SK-N-SH treated with all-trans-retinoic acid at 6 μM for 48 hours (cell line): ENCODE measurements at regions not wholly inside any gene's neighbourhood (a gene's known extent, or its start where the extent isn't known, plus 50 kb on each side); places are given as distances from the start of the nearest gene placed in this dataset.

Experiments used
- ATAC-seq: fragments of 200-7000 bp; cut with Tn5 transposase; 3 replicates; pipeline ENCODE4 v1.9.1; 2020; ENCODE audit warnings: mild to moderate bottlenecking, moderate library complexity
- ARNTL ChIP-seq: fragments of 450-650 bp; formaldehyde crosslinking; IDR thresholded peaks from 2 replicates; pipeline ENCODE4 v1.5.0; 2020; ENCODE audit warnings: low read depth, mild to moderate bottlenecking, moderate library complexity, borderline replicate concordance
- BACH2 ChIP-seq: fragments of 250-450 bp; sonication (Bioruptor Pico); IDR thresholded peaks from 2 replicates; pipeline ENCODE4 v1.9.0; 2021; ENCODE audit warnings: mild to moderate bottlenecking, borderline replicate concordance
- CSDC2 ChIP-seq: fragments of 250-450 bp; sonication (Bioruptor Pico); IDR thresholded peaks from 2 replicates; pipeline ENCODE4 v1.5.0; 2020; ENCODE audit warnings: mild to moderate bottlenecking, moderate library complexity
- ISL1 ChIP-seq: fragments of 250-450 bp; sonication (Bioruptor Pico); IDR thresholded peaks from 2 replicates; pipeline ENCODE4 v2.1.2; 2022; ENCODE audit warnings: mild to moderate bottlenecking, moderate library complexity
- PPARA ChIP-seq: fragments of 250-450 bp; sonication (Bioruptor Pico); IDR thresholded peaks from 2 replicates; pipeline ENCODE4 v1.5.0; 2020; ENCODE audit warnings: mild to moderate bottlenecking, borderline replicate concordance
- SNAI2 ChIP-seq: fragments of 250-450 bp; sonication (Bioruptor Pico); IDR thresholded peaks from 2 replicates; pipeline ENCODE4 v1.5.0; 2020; ENCODE audit warnings: mild to moderate bottlenecking, moderate library complexity
- TCF4 ChIP-seq: fragments of 250-450 bp; sonication (Bioruptor Pico); IDR thresholded peaks from 2 replicates; pipeline ENCODE4 v1.8.0; 2021; ENCODE audit warnings: mild to moderate bottlenecking, moderate library complexity, borderline replicate concordance
- TOX ChIP-seq: fragments of 250-450 bp; sonication (Bioruptor Pico); IDR thresholded peaks from 2 replicates; pipeline ENCODE4 v1.8.0; 2021; ENCODE audit warnings: mild to moderate bottlenecking, moderate library complexity, borderline replicate concordance
- ZC3H10 ChIP-seq: fragments of 250-450 bp; sonication (Bioruptor Pico); IDR thresholded peaks from 2 replicates; pipeline ENCODE4 v1.5.1; 2021; ENCODE audit warnings: mild to moderate bottlenecking, moderate library complexity
- ZNF565 ChIP-seq: fragments of 450-650 bp; formaldehyde crosslinking; conservative IDR thresholded peaks from 2 replicates; pipeline ENCODE4 v1.5.0; 2020; ENCODE audit warnings: low read depth, mild to moderate bottlenecking, moderate library complexity
- ZNF70 ChIP-seq: fragments of 450-650 bp; formaldehyde crosslinking; IDR thresholded peaks from 2 replicates; pipeline ENCODE4 v1.5.0; 2020; ENCODE audit warnings: mild to moderate bottlenecking, moderate library complexity
- ZNF8 ChIP-seq: fragments of 450-650 bp; formaldehyde crosslinking; IDR thresholded peaks from 2 replicates; pipeline ENCODE4 v1.5.0; 2020; ENCODE audit warnings: mild to moderate bottlenecking, moderate library complexity
- TF ChIP-seq, protein P1 (sequence below): fragments of 250-450 bp; sonication (Bioruptor Pico); IDR thresholded peaks from 2 replicates; pipeline ENCODE4 v1.5.0; 2020; ENCODE audit warnings: mild to moderate bottlenecking, moderate library complexity
- TF ChIP-seq, protein P2 (sequence below): fragments of 250-450 bp; sonication (Bioruptor Pico); IDR thresholded peaks from 2 replicates; pipeline ENCODE4 v1.8.0; 2020; ENCODE audit warnings: mild to moderate bottlenecking, moderate library complexity, borderline replicate concordance
- TF ChIP-seq, protein P3 (sequence below): fragments of 250-450 bp; sonication (Bioruptor Pico); IDR thresholded peaks from 2 replicates; pipeline ENCODE4 v1.8.0; 2021; ENCODE audit warnings: low read depth, mild to moderate bottlenecking, moderate library complexity, borderline replicate concordance
- TF ChIP-seq, protein P4 (sequence below): fragments of 250-450 bp; sonication (Bioruptor Pico); IDR thresholded peaks from 2 replicates; pipeline ENCODE4 v1.5.1; 2021; ENCODE audit warnings: mild to moderate bottlenecking, moderate library complexity

DNA sequence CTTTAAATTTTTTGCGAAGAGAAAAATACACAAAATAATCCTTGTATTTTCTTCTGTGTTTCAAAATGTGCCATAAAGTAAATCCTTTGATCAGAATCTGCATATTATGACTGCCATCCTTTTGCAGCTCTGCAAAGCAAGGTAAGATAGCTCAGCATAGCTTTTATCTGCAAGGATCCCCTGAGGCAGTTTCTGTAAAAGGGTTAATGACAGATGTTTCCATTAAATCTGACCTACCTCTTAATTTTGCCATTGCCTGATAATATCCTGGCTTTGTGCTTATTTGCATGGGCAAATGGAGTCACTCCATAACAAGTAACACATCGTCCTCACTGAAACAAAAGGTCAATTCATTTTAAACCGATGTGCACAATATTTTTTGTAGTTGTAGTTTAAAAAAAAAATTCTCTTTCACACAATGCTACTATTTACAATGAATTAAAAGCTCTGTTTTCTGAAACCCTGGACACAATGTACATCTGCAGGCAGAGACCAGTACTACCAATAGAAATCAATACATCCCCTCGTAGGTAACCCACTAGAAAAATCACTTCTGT is 108.5 kb upstream of the SOX5 start:
- TF ChIP-seq SNAI2, result no peak
- peak; percentile 47; the same call in 1 of the 2 replicates for TF ChIP-seq TCF4 (CRISPR knock-in tag)
- TF ChIP-seq, all 23 proteins: peak for 1
- no peak for ATAC-seq

DNA sequence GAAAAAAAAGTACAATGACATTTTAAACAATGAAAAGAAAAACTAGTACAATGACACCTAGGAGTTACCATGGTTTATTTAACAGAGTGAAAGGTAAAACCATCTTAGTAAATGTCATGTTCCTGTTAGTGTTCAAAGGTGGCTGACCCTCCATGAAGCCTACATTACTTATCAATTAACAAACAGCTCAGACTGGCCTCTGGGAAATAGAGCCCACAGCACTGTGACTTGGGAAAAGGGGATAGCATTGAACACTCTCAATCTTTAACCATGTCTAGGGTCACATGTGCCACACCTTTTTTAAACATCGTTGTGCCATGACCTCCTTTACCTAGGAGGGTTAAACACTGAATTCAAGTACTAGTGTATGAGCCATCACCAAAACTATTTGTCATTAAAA is 106.3 kb upstream of the SOX5 start:
- TF ChIP-seq, protein P1, sequence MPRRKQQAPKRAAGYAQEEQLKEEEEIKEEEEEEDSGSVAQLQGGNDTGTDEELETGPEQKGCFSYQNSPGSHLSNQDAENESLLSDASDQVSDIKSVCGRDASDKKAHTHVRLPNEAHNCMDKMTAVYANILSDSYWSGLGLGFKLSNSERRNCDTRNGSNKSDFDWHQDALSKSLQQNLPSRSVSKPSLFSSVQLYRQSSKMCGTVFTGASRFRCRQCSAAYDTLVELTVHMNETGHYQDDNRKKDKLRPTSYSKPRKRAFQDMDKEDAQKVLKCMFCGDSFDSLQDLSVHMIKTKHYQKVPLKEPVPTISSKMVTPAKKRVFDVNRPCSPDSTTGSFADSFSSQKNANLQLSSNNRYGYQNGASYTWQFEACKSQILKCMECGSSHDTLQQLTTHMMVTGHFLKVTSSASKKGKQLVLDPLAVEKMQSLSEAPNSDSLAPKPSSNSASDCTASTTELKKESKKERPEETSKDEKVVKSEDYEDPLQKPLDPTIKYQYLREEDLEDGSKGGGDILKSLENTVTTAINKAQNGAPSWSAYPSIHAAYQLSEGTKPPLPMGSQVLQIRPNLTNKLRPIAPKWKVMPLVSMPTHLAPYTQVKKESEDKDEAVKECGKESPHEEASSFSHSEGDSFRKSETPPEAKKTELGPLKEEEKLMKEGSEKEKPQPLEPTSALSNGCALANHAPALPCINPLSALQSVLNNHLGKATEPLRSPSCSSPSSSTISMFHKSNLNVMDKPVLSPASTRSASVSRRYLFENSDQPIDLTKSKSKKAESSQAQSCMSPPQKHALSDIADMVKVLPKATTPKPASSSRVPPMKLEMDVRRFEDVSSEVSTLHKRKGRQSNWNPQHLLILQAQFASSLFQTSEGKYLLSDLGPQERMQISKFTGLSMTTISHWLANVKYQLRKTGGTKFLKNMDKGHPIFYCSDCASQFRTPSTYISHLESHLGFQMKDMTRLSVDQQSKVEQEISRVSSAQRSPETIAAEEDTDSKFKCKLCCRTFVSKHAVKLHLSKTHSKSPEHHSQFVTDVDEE, result no peak
- TF ChIP-seq ZNF70, result no peak
- TF ChIP-seq, all 23 proteins: peak for 0
- no peak for ATAC-seq

DNA sequence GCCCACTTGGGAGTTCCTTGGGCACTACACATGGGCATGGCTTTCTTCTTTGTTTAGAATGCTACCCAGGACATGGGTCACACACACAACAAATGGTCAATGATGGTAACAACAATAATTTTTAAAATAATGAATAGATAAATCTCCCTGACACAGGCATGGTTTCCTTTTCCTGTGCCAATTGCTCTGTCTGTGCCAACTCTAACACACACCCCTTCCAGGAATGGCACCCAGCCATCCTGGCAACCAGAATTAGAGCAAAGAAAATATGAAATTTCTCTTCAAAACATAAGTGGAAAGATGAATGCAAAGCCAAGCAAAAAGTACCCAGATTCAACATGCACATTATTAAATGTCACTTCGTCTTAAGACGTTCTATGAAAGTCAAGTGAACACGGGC is 104.9 kb upstream of the SOX5 start:
- no peak for TF ChIP-seq SNAI2
- no peak for TF ChIP-seq ZNF8 (CRISPR knock-in tag)
- TF ChIP-seq, protein P2, sequence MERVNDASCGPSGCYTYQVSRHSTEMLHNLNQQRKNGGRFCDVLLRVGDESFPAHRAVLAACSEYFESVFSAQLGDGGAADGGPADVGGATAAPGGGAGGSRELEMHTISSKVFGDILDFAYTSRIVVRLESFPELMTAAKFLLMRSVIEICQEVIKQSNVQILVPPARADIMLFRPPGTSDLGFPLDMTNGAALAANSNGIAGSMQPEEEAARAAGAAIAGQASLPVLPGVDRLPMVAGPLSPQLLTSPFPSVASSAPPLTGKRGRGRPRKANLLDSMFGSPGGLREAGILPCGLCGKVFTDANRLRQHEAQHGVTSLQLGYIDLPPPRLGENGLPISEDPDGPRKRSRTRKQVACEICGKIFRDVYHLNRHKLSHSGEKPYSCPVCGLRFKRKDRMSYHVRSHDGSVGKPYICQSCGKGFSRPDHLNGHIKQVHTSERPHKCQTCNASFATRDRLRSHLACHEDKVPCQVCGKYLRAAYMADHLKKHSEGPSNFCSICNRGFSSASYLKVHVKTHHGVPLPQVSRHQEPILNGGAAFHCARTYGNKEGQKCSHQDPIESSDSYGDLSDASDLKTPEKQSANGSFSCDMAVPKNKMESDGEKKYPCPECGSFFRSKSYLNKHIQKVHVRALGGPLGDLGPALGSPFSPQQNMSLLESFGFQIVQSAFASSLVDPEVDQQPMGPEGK (CRISPR knock-in tag), result no peak
- no peak for ATAC-seq

DNA sequence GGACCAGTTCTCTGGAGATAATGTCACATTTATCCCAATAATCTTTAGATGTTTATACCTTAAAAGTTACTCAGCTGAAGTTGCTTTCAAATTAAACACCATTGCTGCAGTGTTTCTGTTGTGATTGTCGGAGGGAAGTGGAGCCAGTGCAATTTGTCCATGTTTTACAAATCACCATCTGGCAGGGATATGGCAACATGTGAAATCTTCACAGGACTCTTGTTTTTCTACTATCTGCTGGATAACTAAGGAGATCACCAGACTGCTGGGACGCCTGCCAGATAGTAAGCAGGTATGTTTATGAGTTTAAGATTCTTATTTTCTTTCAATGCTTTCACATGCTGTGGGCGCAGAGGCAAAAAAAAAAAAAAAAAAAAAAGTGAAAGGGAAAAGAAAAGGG is 100.3 kb upstream of the SOX5 start:
- no peak for ATAC-seq
- TF ChIP-seq BACH2 (CRISPR knock-in tag), result no peak
- no peak for TF ChIP-seq ZC3H10
- TF ChIP-seq TOX (CRISPR knock-in tag), result no peak
- TF ChIP-seq, protein P2 (CRISPR knock-in tag), result no peak
- TF ChIP-seq, protein P3, sequence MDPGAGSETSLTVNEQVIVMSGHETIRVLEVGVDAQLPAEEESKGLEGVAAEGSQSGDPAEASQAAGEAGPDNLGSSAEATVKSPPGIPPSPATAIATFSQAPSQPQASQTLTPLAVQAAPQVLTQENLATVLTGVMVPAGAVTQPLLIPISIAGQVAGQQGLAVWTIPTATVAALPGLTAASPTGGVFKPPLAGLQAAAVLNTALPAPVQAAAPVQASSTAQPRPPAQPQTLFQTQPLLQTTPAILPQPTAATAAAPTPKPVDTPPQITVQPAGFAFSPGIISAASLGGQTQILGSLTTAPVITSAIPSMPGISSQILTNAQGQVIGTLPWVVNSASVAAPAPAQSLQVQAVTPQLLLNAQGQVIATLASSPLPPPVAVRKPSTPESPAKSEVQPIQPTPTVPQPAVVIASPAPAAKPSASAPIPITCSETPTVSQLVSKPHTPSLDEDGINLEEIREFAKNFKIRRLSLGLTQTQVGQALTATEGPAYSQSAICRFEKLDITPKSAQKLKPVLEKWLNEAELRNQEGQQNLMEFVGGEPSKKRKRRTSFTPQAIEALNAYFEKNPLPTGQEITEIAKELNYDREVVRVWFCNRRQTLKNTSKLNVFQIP (CRISPR knock-in tag), result no peak
- no peak for TF ChIP-seq ZNF70
- TF ChIP-seq CSDC2, result no peak
- no peak for TF ChIP-seq ZNF565 (CRISPR knock-in tag)
- no peak for TF ChIP-seq ISL1 (CRISPR knock-in tag)
- TF ChIP-seq ARNTL (CRISPR knock-in tag), result no peak

DNA sequence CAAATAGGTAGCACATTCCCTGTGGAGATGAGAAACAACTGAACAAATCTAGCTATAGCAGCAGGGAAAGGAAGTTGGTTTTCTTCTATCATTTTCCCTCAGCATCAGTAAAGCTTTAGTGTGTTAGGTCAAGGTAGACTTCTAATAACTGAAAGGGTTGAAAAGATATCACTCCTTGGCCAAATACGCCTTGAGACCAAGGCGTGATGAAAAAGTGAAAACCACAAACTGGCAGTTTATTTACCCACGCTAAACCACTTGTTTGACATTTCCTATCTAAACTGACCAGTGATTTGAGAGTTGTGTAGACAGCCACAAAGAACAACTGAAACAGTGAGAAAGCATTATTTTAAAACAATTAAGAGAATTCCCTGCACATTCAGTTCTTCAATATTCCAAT is 99.6 kb upstream of the SOX5 start:
- no peak for TF ChIP-seq PPARA (CRISPR knock-in tag)
- no peak for TF ChIP-seq BACH2 (CRISPR knock-in tag)
- TF ChIP-seq TCF4 (CRISPR knock-in tag), result no peak
- ATAC-seq, result no peak

DNA sequence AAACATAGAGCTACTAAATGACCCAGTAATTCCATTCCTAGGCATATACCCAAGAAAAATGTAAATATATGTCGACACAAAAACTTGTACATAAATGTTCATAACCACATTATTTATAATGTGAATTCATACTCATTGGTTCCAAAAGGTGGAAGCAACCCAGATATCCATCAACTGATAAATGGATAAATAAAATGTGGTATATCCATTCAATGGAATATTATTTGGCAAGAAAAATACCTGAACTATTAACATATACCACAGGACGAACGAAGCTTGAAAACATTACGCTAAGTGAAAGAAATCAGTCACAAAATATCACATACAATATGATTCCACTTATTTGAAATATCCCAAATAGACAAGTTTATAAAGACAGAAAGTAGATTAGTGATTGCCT is 99.0 kb upstream of the SOX5 start:
- peak; percentile 98 for TF ChIP-seq ZNF8 (CRISPR knock-in tag)
- TF ChIP-seq, protein P4, sequence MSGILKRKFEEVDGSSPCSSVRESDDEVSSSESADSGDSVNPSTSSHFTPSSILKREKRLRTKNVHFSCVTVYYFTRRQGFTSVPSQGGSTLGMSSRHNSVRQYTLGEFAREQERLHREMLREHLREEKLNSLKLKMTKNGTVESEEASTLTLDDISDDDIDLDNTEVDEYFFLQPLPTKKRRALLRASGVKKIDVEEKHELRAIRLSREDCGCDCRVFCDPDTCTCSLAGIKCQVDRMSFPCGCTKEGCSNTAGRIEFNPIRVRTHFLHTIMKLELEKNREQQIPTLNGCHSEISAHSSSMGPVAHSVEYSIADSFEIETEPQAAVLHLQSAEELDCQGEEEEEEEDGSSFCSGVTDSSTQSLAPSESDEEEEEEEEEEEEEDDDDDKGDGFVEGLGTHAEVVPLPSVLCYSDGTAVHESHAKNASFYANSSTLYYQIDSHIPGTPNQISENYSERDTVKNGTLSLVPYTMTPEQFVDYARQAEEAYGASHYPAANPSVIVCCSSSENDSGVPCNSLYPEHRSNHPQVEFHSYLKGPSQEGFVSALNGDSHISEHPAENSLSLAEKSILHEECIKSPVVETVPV (CRISPR knock-in tag), result no peak
- ATAC-seq, result no peak
